ENCODE measurements at regions not wholly inside any gene's neighbourhood (a gene's known extent, or its start where the extent isn't known, plus 50 kb on each side); places are given as distances from the start of the nearest gene placed in this dataset.

DNA sequence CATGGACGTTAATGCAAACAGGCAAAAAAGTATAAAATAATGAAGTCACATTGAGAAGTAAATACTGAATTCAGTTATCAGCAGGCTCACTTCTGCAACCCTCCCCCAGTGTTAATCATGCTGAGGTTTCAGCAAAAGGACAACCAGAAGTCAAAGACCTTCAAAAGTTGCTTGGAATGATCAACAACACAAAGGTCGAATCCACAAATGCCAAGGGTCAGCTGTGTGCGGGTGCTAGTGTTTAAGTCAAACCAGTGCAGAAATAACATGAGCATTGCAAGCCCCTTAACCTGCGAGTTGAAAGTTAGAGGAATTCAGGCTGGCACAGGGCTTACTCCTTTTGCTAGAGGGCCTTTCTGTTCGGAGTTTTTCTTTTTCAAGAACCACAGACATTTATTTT is 436.7 kb upstream of the SEL1L start:
- H3K27me3 ChIP-seq (ENCODE audit: control insufficient read depth in 3 of 3, insufficient read depth in 3 of 3, low read length in 2 of 3): no peaks in the 10 kb centered on the region
- H3K27ac ChIP-seq (ENCODE audit: low read depth in 1 of 2, low read length in 1 of 2): no peak overlapping the region
- no peaks in the 10 kb centered on the region for H3K9me3 ChIP-seq (ENCODE audit: control insufficient read depth in 4 of 4, insufficient read depth in 3 of 4, low read length in 3 of 4)
- no peak for DNase-seq
- no peak overlapping the region for H3K4me3 ChIP-seq
- H3K36me3 ChIP-seq (ENCODE audit: control insufficient read depth in 4 of 4, insufficient read depth in 4 of 4, low read length in 4 of 4): no peaks in the 10 kb centered on the region
- H3K4me1 ChIP-seq (ENCODE audit: control insufficient read depth in 5 of 5, insufficient read depth in 5 of 5, low read length in 5 of 5): no peaks in the 10 kb centered on the region
- 52 to 74% methylated on average over 5 of the region's 5 CpGs for WGBS, 2 donors
- H3K9ac ChIP-seq (ENCODE audit: insufficient read depth in 1 of 2, low read length in 2 of 2): no peak overlapping the region
- TF ChIP-seq, protein P1, sequence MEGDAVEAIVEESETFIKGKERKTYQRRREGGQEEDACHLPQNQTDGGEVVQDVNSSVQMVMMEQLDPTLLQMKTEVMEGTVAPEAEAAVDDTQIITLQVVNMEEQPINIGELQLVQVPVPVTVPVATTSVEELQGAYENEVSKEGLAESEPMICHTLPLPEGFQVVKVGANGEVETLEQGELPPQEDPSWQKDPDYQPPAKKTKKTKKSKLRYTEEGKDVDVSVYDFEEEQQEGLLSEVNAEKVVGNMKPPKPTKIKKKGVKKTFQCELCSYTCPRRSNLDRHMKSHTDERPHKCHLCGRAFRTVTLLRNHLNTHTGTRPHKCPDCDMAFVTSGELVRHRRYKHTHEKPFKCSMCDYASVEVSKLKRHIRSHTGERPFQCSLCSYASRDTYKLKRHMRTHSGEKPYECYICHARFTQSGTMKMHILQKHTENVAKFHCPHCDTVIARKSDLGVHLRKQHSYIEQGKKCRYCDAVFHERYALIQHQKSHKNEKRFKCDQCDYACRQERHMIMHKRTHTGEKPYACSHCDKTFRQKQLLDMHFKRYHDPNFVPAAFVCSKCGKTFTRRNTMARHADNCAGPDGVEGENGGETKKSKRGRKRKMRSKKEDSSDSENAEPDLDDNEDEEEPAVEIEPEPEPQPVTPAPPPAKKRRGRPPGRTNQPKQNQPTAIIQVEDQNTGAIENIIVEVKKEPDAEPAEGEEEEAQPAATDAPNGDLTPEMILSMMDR (IDR thresholded peaks at IDR 0.05; ENCODE audit: control extremely low read depth, extremely low read depth): no peak
- no peak for ATAC-seq (ENCODE audit: insufficient read depth, low FRiP score)

DNA sequence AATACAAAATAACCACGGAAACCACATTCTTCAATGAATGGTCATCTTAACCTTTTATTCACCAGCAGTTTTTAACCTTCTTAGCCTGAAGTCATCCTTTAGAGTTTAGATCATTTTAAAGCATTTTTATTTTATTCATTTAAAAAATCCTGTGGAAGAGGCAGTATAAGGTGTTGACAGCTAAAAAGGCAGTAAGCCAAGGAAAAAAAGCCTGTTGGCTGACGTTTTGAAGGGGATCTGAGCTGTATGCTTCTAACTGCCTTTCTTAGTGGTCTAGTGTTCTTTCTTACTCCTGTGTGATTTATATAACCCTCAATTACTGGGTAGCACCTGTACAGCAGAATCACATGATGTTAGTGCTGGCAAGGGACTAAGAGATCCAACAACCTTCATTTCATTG is 438.3 kb upstream of the SEL1L start:
- Histone ChIP-seq H3K27ac (ENCODE audit: low read depth in 1 of 2, low read length in 1 of 2) (no peak overlapping the region), H3K9ac (ENCODE audit: insufficient read depth in 1 of 2, low read length in 2 of 2) (no peak overlapping the region), H3K36me3 (ENCODE audit: control insufficient read depth in 4 of 4, insufficient read depth in 4 of 4, low read length in 4 of 4) (no peaks in the 10 kb centered on the region), H3K27me3 (ENCODE audit: control insufficient read depth in 3 of 3, insufficient read depth in 3 of 3, low read length in 2 of 3) (no peaks in the 10 kb centered on the region), H3K9me3 (ENCODE audit: control insufficient read depth in 4 of 4, insufficient read depth in 3 of 4, low read length in 3 of 4) (no peaks in the 10 kb centered on the region), H3K4me1 (ENCODE audit: control insufficient read depth in 5 of 5, insufficient read depth in 5 of 5, low read length in 5 of 5) (no peaks in the 10 kb centered on the region), H3K4me3 (no peak overlapping the region)
- ATAC-seq (ENCODE audit: insufficient read depth, low FRiP score) (no peak), DNase-seq (no peak)
- TF ChIP-seq, protein P1 (IDR thresholded peaks at IDR 0.05; ENCODE audit: control extremely low read depth, extremely low read depth): no peak
- 26 to 42% methylated on average over 2 of the region's 2 CpGs for WGBS, 2 donors

DNA sequence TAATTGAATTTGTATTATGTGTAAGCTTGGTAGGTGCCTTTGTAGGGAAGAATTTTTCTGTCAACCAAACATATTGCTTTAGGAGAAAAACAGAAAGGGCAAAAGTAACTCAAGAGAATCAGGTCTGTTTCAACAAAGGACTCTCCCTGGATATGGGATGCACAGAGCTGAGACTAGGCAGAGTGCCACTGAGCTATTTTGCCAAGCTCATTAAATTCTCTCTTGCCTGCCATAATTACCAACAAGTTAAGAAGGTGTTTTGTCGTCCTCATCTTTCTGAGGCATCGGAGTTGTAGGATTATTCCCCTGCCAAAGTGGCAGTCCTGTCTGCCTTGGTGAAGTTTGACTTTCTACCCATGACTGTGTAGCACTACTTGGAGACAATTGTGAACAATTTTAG is 438.9 kb upstream of the SEL1L start:
- ATAC-seq (ENCODE audit: insufficient read depth, low FRiP score) (no peak), DNase-seq (no peak)
- WGBS, 2 donors: 72 to 84% methylated on average over 2 of the region's 2 CpGs
- no peaks in the 10 kb centered on the region for H3K27me3 ChIP-seq (ENCODE audit: control insufficient read depth in 3 of 3, insufficient read depth in 3 of 3, low read length in 2 of 3)
- no peaks in the 10 kb centered on the region for H3K4me1 ChIP-seq (ENCODE audit: control insufficient read depth in 5 of 5, insufficient read depth in 5 of 5, low read length in 5 of 5)
- no peak overlapping the region for H3K27ac ChIP-seq (ENCODE audit: low read depth in 1 of 2, low read length in 1 of 2)
- no peak overlapping the region for H3K4me3 ChIP-seq
- no peaks in the 10 kb centered on the region for H3K36me3 ChIP-seq (ENCODE audit: control insufficient read depth in 4 of 4, insufficient read depth in 4 of 4, low read length in 4 of 4)
- TF ChIP-seq, protein P1 (IDR thresholded peaks at IDR 0.05; ENCODE audit: control extremely low read depth, extremely low read depth): no peak
- no peaks in the 10 kb centered on the region for H3K9me3 ChIP-seq (ENCODE audit: control insufficient read depth in 4 of 4, insufficient read depth in 3 of 4, low read length in 3 of 4)
- no peak overlapping the region for H3K9ac ChIP-seq (ENCODE audit: insufficient read depth in 1 of 2, low read length in 2 of 2)

DNA sequence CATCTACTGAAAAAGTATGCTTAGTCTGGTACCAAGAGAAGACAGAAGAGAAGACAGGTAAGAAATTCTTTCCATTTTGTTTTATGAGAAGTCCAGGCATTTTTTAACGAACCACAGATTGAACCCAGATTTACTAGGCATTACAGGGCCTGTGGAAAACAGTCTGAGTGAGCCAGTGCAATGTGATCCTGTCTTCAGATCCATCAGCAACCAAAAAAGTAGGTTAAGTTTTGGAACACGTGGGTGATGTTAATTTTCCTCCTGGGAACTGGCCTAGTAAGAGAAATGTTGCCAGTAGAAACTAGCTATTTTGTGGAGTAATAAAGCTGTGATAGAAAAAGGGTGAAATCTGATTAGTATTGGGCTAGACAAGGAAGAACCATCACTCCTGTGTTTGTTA is 440.9 kb upstream of the SEL1L start:
- TF ChIP-seq, protein P1 (IDR thresholded peaks at IDR 0.05; ENCODE audit: control extremely low read depth, extremely low read depth): no peak
- ATAC-seq (ENCODE audit: insufficient read depth, low FRiP score) (no peak), DNase-seq (no peak)
- no peaks in the 10 kb centered on the region for H3K4me1 ChIP-seq (ENCODE audit: control insufficient read depth in 5 of 5, insufficient read depth in 5 of 5, low read length in 5 of 5)
- no peak overlapping the region for H3K9ac ChIP-seq (ENCODE audit: insufficient read depth in 1 of 2, low read length in 2 of 2)
- H3K36me3 ChIP-seq (ENCODE audit: control insufficient read depth in 4 of 4, insufficient read depth in 4 of 4, low read length in 4 of 4): no peaks in the 10 kb centered on the region
- no peaks in the 10 kb centered on the region for H3K9me3 ChIP-seq (ENCODE audit: control insufficient read depth in 4 of 4, insufficient read depth in 3 of 4, low read length in 3 of 4)
- WGBS, 2 donors: 60 to 65% methylated on average over 2 of the region's 2 CpGs
- H3K27ac ChIP-seq (ENCODE audit: low read depth in 1 of 2, low read length in 1 of 2): no peak overlapping the region
- no peak overlapping the region for H3K4me3 ChIP-seq
- H3K27me3 ChIP-seq (ENCODE audit: control insufficient read depth in 3 of 3, insufficient read depth in 3 of 3, low read length in 2 of 3): no peaks in the 10 kb centered on the region
